HK-2 (cell line): ENCODE measurements at regions not wholly inside any gene's neighbourhood (a gene's known extent, or its start where the extent isn't known, plus 50 kb on each side); places are given as distances from the start of the nearest gene placed in this dataset.
"Not testable (repeated sequence)": the region's sequence is repeated elsewhere in the genome, so short reads cannot be mapped to it uniquely, and the experiment has no call there.

Experiments used
- DNase-seq: peaks from one replicate; pipeline ENCODE4 v3.0.0-alpha.2; 2018; ENCODE audit not compliant: unreplicated experiment

GRCh38 chr18:59800897-59801296 is 98.9 kb upstream of the PMAIP1 start:
- no peak for DNase-seq

- no peak for DNase-seq
These were observed 100.3 kb upstream of the PMAIP1 start for GRCh38 chr18:59799383-59800015.

GRCh38 chr18:59795882-59796281 is 98.7 kb upstream of the CCBE1 start:
- no peak for DNase-seq

GRCh38 chr18:59792353-59792752 is 95.1 kb upstream of the CCBE1 start:
- no peak for DNase-seq

- not testable (repeated sequence) for DNase-seq
These were observed 93.2 kb upstream of the CCBE1 start for GRCh38 chr18:59790346-59790936.

- DNase-seq, result peak; percentile 11
These were observed 91.5 kb upstream of the CCBE1 start for GRCh38 chr18:59788791-59789106.

GRCh38 chr18:59787998-59788790 is 91.0 kb upstream of the CCBE1 start:
- peak; percentile 26 for DNase-seq

GRCh38 chr18:59784694-59785093 is 87.5 kb upstream of the CCBE1 start:
- DNase-seq, result no peak

GRCh38 chr18:59783138-59783537 is 85.9 kb upstream of the CCBE1 start:
- DNase-seq, result peak; percentile 34

- DNase-seq, result no peak
These were observed 82.8 kb upstream of the CCBE1 start for GRCh38 chr18:59779979-59780378.

- no peak for DNase-seq
These were observed 81.2 kb upstream of the CCBE1 start for GRCh38 chr18:59778434-59778833.

- no peak for DNase-seq
These were observed 80.4 kb upstream of the CCBE1 start for GRCh38 chr18:59777636-59778035.

- no peak for DNase-seq
These were observed 72.1 kb upstream of the CCBE1 start for GRCh38 chr18:59769129-59769865.

GRCh38 chr18:59768409-59768808 is 71.2 kb upstream of the CCBE1 start:
- DNase-seq, result no peak

- DNase-seq, result no peak
These were observed 70.5 kb upstream of the CCBE1 start for GRCh38 chr18:59767732-59768131.

GRCh38 chr18:59765343-59765742 is 68.1 kb upstream of the CCBE1 start:
- DNase-seq, result no peak

- no peak for DNase-seq
These were observed 67.1 kb upstream of the CCBE1 start for GRCh38 chr18:59764281-59764680.

- DNase-seq, result no peak
These were observed 66.4 kb upstream of the CCBE1 start for GRCh38 chr18:59763541-59764136.

GRCh38 chr18:59760619-59761600 is 63.7 kb upstream of the CCBE1 start:
- no peak for DNase-seq

GRCh38 chr18:59760212-59760611 is 63.0 kb upstream of the CCBE1 start:
- DNase-seq, result no peak

GRCh38 chr18:59758837-59759236 is 61.6 kb upstream of the CCBE1 start:
- DNase-seq, result no peak
